Karpas-422 (cell line): ENCODE measurements at regions not wholly inside any gene's neighbourhood (a gene's known extent, or its start where the extent isn't known, plus 50 kb on each side); places are given as distances from the start of the nearest gene placed in this dataset.

ENCODE experiments used
- DNase-seq: peaks from one replicate; pipeline ENCODE4 v3.0.0-alpha.2; 2015
- H2AFZ ChIP-seq: fragments of 200-600 bp; sonication (generic); 2 replicates; pipeline ENCODE4 v1.6.1; 2014; ENCODE audit warnings: antibody characterized with exemption, low read length, mixed read lengths
- H3K27ac ChIP-seq: fragments of 200-600 bp; sonication (generic); 2 replicates; pipeline ENCODE4 v1.5.1; 2014; ENCODE audit warnings: mild to moderate bottlenecking, low read length, moderate library complexity
- H3K27me3 ChIP-seq: fragments of 200-600 bp; sonication (generic); 2 replicates; pipeline ENCODE4 v1.6.1; 2014; ENCODE audit warnings: low read length, mixed read lengths
- H3K36me3 ChIP-seq: fragments of 200-600 bp; sonication (generic); 2 replicates; pipeline ENCODE4 v1.6.1; 2014; ENCODE audit warnings: low read length, mixed read lengths; ENCODE audit not compliant: insufficient read depth
- H3K4me1 ChIP-seq: fragments of 200-600 bp; sonication (generic); 2 replicates; pipeline ENCODE4 v1.6.1; 2014; ENCODE audit warnings: mild to moderate bottlenecking, low read length, mixed read lengths
- H3K4me2 ChIP-seq: fragments of 200-600 bp; sonication (generic); 2 replicates; pipeline ENCODE4 v1.6.1; 2014; ENCODE audit warnings: low read length, low read depth, mild to moderate bottlenecking; ENCODE audit not compliant: poor library complexity, severe bottlenecking
- H3K4me3 ChIP-seq: fragments of 200-600 bp; sonication (generic); 2 replicates; pipeline ENCODE4 v1.5.1; 2014; ENCODE audit warnings: mild to moderate bottlenecking, antibody characterized with exemption, low read length, mixed read lengths
- H3K79me2 ChIP-seq: fragments of 200-600 bp; sonication (generic); 2 replicates; pipeline ENCODE4 v1.6.1; 2014; ENCODE audit warnings: mild to moderate bottlenecking, low read length, mixed read lengths
- H3K9ac ChIP-seq: fragments of 200-600 bp; sonication (generic); 2 replicates; pipeline ENCODE4 v1.6.0; 2014; ENCODE audit warnings: low read length
- H3K9me2 ChIP-seq: fragments of 200-600 bp; sonication (generic), shearing (Covaris generic); replicated peaks from 2 replicates; pipeline ENCODE4 v1.6.0; 2014; ENCODE audit warnings: mild to moderate bottlenecking, low read length, moderate library complexity; ENCODE audit not compliant: insufficient read depth
- H3K9me3 ChIP-seq: fragments of 300-700, 200-600 bp; sonication (generic); 2 replicates; pipeline ENCODE4 v1.6.1; 2014; ENCODE audit warnings: low read length, mixed read lengths
- H4K20me1 ChIP-seq: fragments of 200-600 bp; sonication (generic); 2 replicates; pipeline ENCODE4 v1.6.1; 2014; ENCODE audit warnings: mild to moderate bottlenecking, antibody characterized with exemption, low read length, low read depth; ENCODE audit not compliant: insufficient read depth

GRCh38 chr18:1965541-1965940 lies 605.8 kb downstream of the METTL4 start:
- no peak for DNase-seq
- Histone ChIP-seq H3K4me3 (no peak overlapping the region), H3K9me2 (no peaks in the 10 kb centered on the region), H4K20me1 (no peaks in the 10 kb centered on the region), H3K27me3 (no peaks in the 10 kb centered on the region), H3K9me3 (no peaks in the 10 kb centered on the region), H2AFZ (no peak overlapping the region), H3K4me1 (no peaks in the 10 kb centered on the region), H3K9ac (no peak overlapping the region), H3K27ac (no peak overlapping the region), H3K36me3 (no peaks in the 10 kb centered on the region), H3K4me2 (no peak overlapping the region), H3K79me2 (no peaks in the 10 kb centered on the region)

- H4K20me1 ChIP-seq: no peaks in the 10 kb centered on the region
- H3K27ac ChIP-seq: no peak overlapping the region
- H3K4me3 ChIP-seq: no peak overlapping the region
- H3K4me2 ChIP-seq: no peak overlapping the region
- DNase-seq: no peak
- no peaks in the 10 kb centered on the region for H3K4me1 ChIP-seq
- no peaks in the 10 kb centered on the region for H3K79me2 ChIP-seq
- no peak overlapping the region for H3K9ac ChIP-seq
- H3K9me3 ChIP-seq: no peaks in the 10 kb centered on the region
- H3K9me2 ChIP-seq: no peaks in the 10 kb centered on the region
- no peak overlapping the region for H2AFZ ChIP-seq
- no peaks in the 10 kb centered on the region for H3K27me3 ChIP-seq
- no peaks in the 10 kb centered on the region for H3K36me3 ChIP-seq
These were observed 602.4 kb downstream of the METTL4 start for GRCh38 chr18:1968801-1969498.

DNA sequence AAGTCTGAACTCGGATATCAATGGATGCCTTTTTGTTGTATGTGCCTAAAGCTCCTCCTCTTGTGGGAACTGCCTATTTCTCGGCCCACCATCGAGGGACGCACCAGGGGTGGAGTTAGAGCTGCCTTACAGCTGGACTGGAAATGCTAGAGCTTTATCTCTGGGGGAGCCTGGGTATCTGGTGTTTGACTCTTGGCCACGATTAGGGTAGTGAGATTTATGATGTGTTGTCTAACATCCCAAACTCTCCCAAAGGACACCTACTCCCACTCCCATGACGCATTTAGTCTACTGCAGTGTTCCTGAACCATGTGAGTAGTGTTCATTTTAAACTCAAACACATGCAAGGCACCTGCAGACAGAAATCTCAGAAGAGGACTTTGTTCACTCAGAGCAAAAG lies 594.8 kb downstream of the METTL4 start:
- Histone ChIP-seq H3K9ac (no peak overlapping the region), H3K36me3 (no peaks in the 10 kb centered on the region), H3K9me2 (no peaks in the 10 kb centered on the region), H4K20me1 (no peaks in the 10 kb centered on the region), H2AFZ (no peak overlapping the region), H3K27me3 (no peaks in the 10 kb centered on the region), H3K4me1 (no peaks in the 10 kb centered on the region), H3K4me3 (no peak overlapping the region), H3K9me3 (no peaks in the 10 kb centered on the region), H3K27ac (no peak overlapping the region), H3K4me2 (no peak overlapping the region), H3K79me2 (no peaks in the 10 kb centered on the region)
- no peak for DNase-seq

GRCh38 chr18:1982056-1982455 lies 589.2 kb downstream of the METTL4 start:
- H3K79me2 ChIP-seq: no peaks in the 10 kb centered on the region
- no peak overlapping the region for H3K27ac ChIP-seq
- H3K4me2 ChIP-seq: no peak overlapping the region
- H3K9ac ChIP-seq: no peak overlapping the region
- H3K9me2 ChIP-seq: no peaks in the 10 kb centered on the region
- no peaks in the 10 kb centered on the region for H3K36me3 ChIP-seq
- H3K4me1 ChIP-seq: no peaks in the 10 kb centered on the region
- no peak overlapping the region for H3K4me3 ChIP-seq
- H2AFZ ChIP-seq: no peak overlapping the region
- no peak for DNase-seq
- no peaks in the 10 kb centered on the region for H4K20me1 ChIP-seq
- H3K9me3 ChIP-seq: no peaks in the 10 kb centered on the region
- no peaks in the 10 kb centered on the region for H3K27me3 ChIP-seq

- H3K27ac ChIP-seq: no peak overlapping the region
- H3K9me3 ChIP-seq: no peaks in the 10 kb centered on the region
- H3K4me1 ChIP-seq: no peaks in the 10 kb centered on the region
- H3K27me3 ChIP-seq: no peaks in the 10 kb centered on the region
- H3K4me2 ChIP-seq: no peak overlapping the region
- no peak overlapping the region for H2AFZ ChIP-seq
- no peaks in the 10 kb centered on the region for H3K9me2 ChIP-seq
- H4K20me1 ChIP-seq: no peaks in the 10 kb centered on the region
- DNase-seq: no peak
- H3K36me3 ChIP-seq: no peaks in the 10 kb centered on the region
- H3K4me3 ChIP-seq: no peak overlapping the region
- H3K79me2 ChIP-seq: no peaks in the 10 kb centered on the region
- H3K9ac ChIP-seq: no peak overlapping the region
These were observed 587.4 kb downstream of the METTL4 start for GRCh38 chr18:1983746-1984515.

- Histone ChIP-seq H3K4me3 (no peak overlapping the region), H2AFZ (no peak overlapping the region), H3K79me2 (no peaks in the 10 kb centered on the region), H3K27ac (no peak overlapping the region), H3K9me3 (no peaks in the 10 kb centered on the region), H4K20me1 (no peaks in the 10 kb centered on the region), H3K36me3 (no peaks in the 10 kb centered on the region), H3K27me3 (no peaks in the 10 kb centered on the region), H3K4me2 (no peak overlapping the region), H3K9ac (no peak overlapping the region), H3K9me2 (no peaks in the 10 kb centered on the region), H3K4me1 (no peaks in the 10 kb centered on the region)
- no peak for DNase-seq
These were observed 577.4 kb downstream of the METTL4 start for GRCh38 chr18:1993866-1994265.

DNA sequence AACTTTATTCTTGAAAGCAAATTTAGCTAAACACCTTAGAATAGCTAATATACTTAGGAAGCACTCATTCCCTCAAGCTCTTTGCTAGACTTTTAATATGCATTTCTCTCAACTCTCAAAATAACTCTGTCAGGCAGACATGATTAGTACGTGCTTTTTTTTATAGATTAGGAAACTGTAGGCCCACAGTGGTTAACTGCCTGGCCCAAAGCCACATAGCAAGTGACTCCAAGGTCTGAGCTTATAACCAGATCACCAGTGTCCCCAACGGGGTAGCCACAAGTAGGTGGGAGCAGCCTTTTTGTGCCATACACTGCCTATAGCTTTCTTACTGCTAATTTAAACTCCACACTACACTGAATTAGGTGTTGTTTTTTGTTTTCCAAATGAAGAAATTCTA lies 576.8 kb downstream of the METTL4 start:
- Histone ChIP-seq H3K9me3 (no peaks in the 10 kb centered on the region), H2AFZ (no peak overlapping the region), H3K36me3 (no peaks in the 10 kb centered on the region), H3K9me2 (no peaks in the 10 kb centered on the region), H3K27me3 (no peaks in the 10 kb centered on the region), H4K20me1 (no peaks in the 10 kb centered on the region), H3K4me3 (no peak overlapping the region), H3K27ac (no peak overlapping the region), H3K4me2 (no peak overlapping the region), H3K79me2 (no peaks in the 10 kb centered on the region), H3K9ac (no peak overlapping the region), H3K4me1 (no peaks in the 10 kb centered on the region)
- no peak for DNase-seq

GRCh38 chr18:1995041-1995612 lies 576.2 kb downstream of the METTL4 start:
- H3K4me3 ChIP-seq: no peak overlapping the region
- H2AFZ ChIP-seq: no peak overlapping the region
- H3K9me2 ChIP-seq: no peaks in the 10 kb centered on the region
- H3K79me2 ChIP-seq: no peaks in the 10 kb centered on the region
- no peaks in the 10 kb centered on the region for H3K9me3 ChIP-seq
- DNase-seq: no peak
- H4K20me1 ChIP-seq: no peaks in the 10 kb centered on the region
- no peaks in the 10 kb centered on the region for H3K27me3 ChIP-seq
- H3K36me3 ChIP-seq: no peaks in the 10 kb centered on the region
- no peak overlapping the region for H3K4me2 ChIP-seq
- H3K4me1 ChIP-seq: no peaks in the 10 kb centered on the region
- no peak overlapping the region for H3K9ac ChIP-seq
- H3K27ac ChIP-seq: no peak overlapping the region
